ENCODE measurements at regions not wholly inside any gene's neighbourhood (a gene's known extent, or its start where the extent isn't known, plus 50 kb on each side); places are given as distances from the start of the nearest gene placed in this dataset.

GRCh38 chr2:14136030-14136429 lies 496.5 kb upstream of the LRATD1 start:
- TF ChIP-seq CTCF (IDR thresholded peaks at IDR 0.05) (no peak), EZH2 (IDR thresholded peaks at IDR 0.05) (no peak), EZH2phosphoT487 (IDR thresholded peaks at IDR 0.05) (no peak)
